ENCODE measurements at regions not wholly inside any gene's neighbourhood (a gene's known extent, or its start where the extent isn't known, plus 50 kb on each side); places are given as distances from the start of the nearest gene placed in this dataset.
A peak's percentile ranks its signal among the peaks of the same experiment; 100 is the strongest.

GRCh38 chr6:61044011-61044410 lies 1242.0 kb downstream of the KHDRBS2 start:
- Histone ChIP-seq H3K9me3 (no peaks in the 10 kb centered on the region), H3K4me3 (no peak overlapping the region), H3K27ac (no peak overlapping the region), H3K36me3 (no peaks in the 10 kb centered on the region), H3K27me3 (no peaks in the 10 kb centered on the region), H3K4me1 (no peaks in the 10 kb centered on the region)
- ATAC-seq, result peak; percentile 29
- TF ChIP-seq, protein P1, sequence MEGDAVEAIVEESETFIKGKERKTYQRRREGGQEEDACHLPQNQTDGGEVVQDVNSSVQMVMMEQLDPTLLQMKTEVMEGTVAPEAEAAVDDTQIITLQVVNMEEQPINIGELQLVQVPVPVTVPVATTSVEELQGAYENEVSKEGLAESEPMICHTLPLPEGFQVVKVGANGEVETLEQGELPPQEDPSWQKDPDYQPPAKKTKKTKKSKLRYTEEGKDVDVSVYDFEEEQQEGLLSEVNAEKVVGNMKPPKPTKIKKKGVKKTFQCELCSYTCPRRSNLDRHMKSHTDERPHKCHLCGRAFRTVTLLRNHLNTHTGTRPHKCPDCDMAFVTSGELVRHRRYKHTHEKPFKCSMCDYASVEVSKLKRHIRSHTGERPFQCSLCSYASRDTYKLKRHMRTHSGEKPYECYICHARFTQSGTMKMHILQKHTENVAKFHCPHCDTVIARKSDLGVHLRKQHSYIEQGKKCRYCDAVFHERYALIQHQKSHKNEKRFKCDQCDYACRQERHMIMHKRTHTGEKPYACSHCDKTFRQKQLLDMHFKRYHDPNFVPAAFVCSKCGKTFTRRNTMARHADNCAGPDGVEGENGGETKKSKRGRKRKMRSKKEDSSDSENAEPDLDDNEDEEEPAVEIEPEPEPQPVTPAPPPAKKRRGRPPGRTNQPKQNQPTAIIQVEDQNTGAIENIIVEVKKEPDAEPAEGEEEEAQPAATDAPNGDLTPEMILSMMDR (IDR thresholded peaks at IDR 0.05), result no peak
- intact Hi-C loops (cut with DNase I), result no loop called here
- DNase-seq, result no peak

Measured in upper lobe of right lung (tissue), 1 donor.